Neuronal stem cell (in vitro differentiated cells): ENCODE measurements at regions not wholly inside any gene's neighbourhood (a gene's known extent, or its start where the extent isn't known, plus 50 kb on each side); places are given as distances from the start of the nearest gene placed in this dataset.
"Not testable (repeated sequence)": the region's sequence is repeated elsewhere in the genome, so short reads cannot be mapped to it uniquely, and the experiment has no call there.

Experiments
- DNase-seq: peaks from one replicate; pipeline ENCODE4 v3.0.0-alpha.2; 2013; ENCODE audit warnings: low spot score
- H2AFZ ChIP-seq: one replicate; pipeline ENCODE4 v1.6.1; 2013; ENCODE audit warnings: mild to moderate bottlenecking, low read length, inconsistent platforms
- H2AK5ac ChIP-seq: 2 replicates; pipeline ENCODE4 v1.6.1; 2013; ENCODE audit warnings: low read depth, mild to moderate bottlenecking, inconsistent platforms, low read length, moderate library complexity, mixed read lengths
- H2BK120ac ChIP-seq: 2 replicates; pipeline ENCODE4 v1.6.1; 2013; ENCODE audit warnings: low read depth, mild to moderate bottlenecking, inconsistent platforms, low read length, moderate library complexity, mixed read lengths
- H2BK12ac ChIP-seq: one replicate; pipeline ENCODE4 v1.6.1; 2013; ENCODE audit warnings: low read length, inconsistent platforms
- H2BK15ac ChIP-seq: 2 replicates; pipeline ENCODE4 v1.6.1; 2013; ENCODE audit warnings: mild to moderate bottlenecking, low read length, inconsistent platforms, mixed read lengths
- H2BK5ac ChIP-seq: one replicate; pipeline ENCODE4 v1.6.1; 2013; ENCODE audit warnings: inconsistent platforms, mild to moderate bottlenecking, low read length, moderate library complexity
- H3K14ac ChIP-seq: one replicate; pipeline ENCODE4 v1.6.1; 2013; ENCODE audit warnings: low read length, inconsistent platforms
- H3K18ac ChIP-seq: 2 replicates; pipeline ENCODE4 v1.6.1; 2013; ENCODE audit warnings: low read length, inconsistent platforms
- H3K23ac ChIP-seq: 2 replicates; pipeline ENCODE4 v1.6.1; 2013; ENCODE audit warnings: low read depth, mild to moderate bottlenecking, mixed read lengths, low read length, inconsistent platforms; ENCODE audit not compliant: poor library complexity
- H3K27ac ChIP-seq: replicated peaks from 3 replicates; pipeline ENCODE4 v1.5.1; 2013; ENCODE audit warnings: low read length, inconsistent platforms
- H3K27me3 ChIP-seq, 3 experiments: 2 replicates each; pipeline ENCODE4 v1.6.1; 2013; ENCODE audit warnings: low read length in 3 of 3, mild to moderate bottlenecking in 2 of 3, inconsistent platforms in 1 of 3, low read depth in 1 of 3, mixed read lengths in 1 of 3, moderate library complexity in 1 of 3; ENCODE audit not compliant: control insufficient read depth in 3 of 3, insufficient read depth in 3 of 3
- H3K36me3 ChIP-seq, 2 donors: replicated peaks in 1 of 2; 2 replicates each; pipeline ENCODE4 v1.6.1; 2013; ENCODE audit warnings: low read length in 2 of 2; ENCODE audit not compliant: control insufficient read depth in 2 of 2, insufficient read depth in 2 of 2
- H3K4ac ChIP-seq: 2 replicates; pipeline ENCODE4 v1.6.1; 2013; ENCODE audit warnings: inconsistent platforms, mild to moderate bottlenecking, low read length, moderate library complexity
- H3K4me1 ChIP-seq, 2 donors: 1 replicate in 1 of 2; 2 replicates in 1 of 2; pipeline ENCODE4 v1.6.1; 2013; ENCODE audit warnings: low read length in 2 of 2, low read depth in 1 of 2; ENCODE audit not compliant: control insufficient read depth in 2 of 2, insufficient read depth in 1 of 2
- H3K4me2 ChIP-seq: one replicate; pipeline ENCODE4 v1.6.1; 2013; ENCODE audit warnings: mild to moderate bottlenecking, low read length, inconsistent platforms; ENCODE audit not compliant: insufficient read depth, poor library complexity, severe bottlenecking
- H3K4me3 ChIP-seq, 2 donors: 2 replicates each; pipeline ENCODE4 v1.5.1; 2013; ENCODE audit warnings: low read length in 2 of 2, mild to moderate bottlenecking in 2 of 2, inconsistent platforms in 1 of 2, moderate library complexity in 1 of 2
- H3K79me1 ChIP-seq: one replicate; pipeline ENCODE4 v1.6.1; 2013; ENCODE audit warnings: low read depth, mild to moderate bottlenecking, inconsistent platforms, low read length, moderate library complexity
- H3K9ac ChIP-seq: one replicate; pipeline ENCODE4 v1.6.1; 2013; ENCODE audit warnings: mild to moderate bottlenecking, low read depth, low read length, inconsistent platforms; ENCODE audit not compliant: poor library complexity
- H3K9me3 ChIP-seq, 2 donors: replicated peaks in 1 of 2; 2 replicates each; pipeline versions ENCODE3 to v1.6.1; 2013; ENCODE audit warnings: low read length in 2 of 2, mild to moderate bottlenecking in 2 of 2, inconsistent platforms in 1 of 2, low read depth in 1 of 2, mixed read lengths in 1 of 2, moderate library complexity in 1 of 2; ENCODE audit not compliant: control insufficient read depth in 2 of 2, insufficient read depth in 1 of 2
- H4K8ac ChIP-seq: one replicate; pipeline ENCODE4 v1.6.1; 2013; ENCODE audit warnings: low read depth, mild to moderate bottlenecking, inconsistent platforms, low read length, moderate library complexity
- H4K91ac ChIP-seq: one replicate; pipeline ENCODE4 v1.6.1; 2013; ENCODE audit warnings: low read length, low read depth, mild to moderate bottlenecking, inconsistent platforms; ENCODE audit not compliant: poor library complexity
- WGBS, 2 donors: extraction: QIAGEN DNeasy Blood & Tissue Kit; methylation state at CpG; one replicate each; pipeline ENCODE4 v1.1.7; 2013; ENCODE audit warnings: missing lambda C conversion rate in 2 of 2, mixed read lengths in 1 of 2; ENCODE audit not compliant: insufficient read length in 2 of 2, insufficient replicate concordance in 1 of 2; ENCODE audit errors: extremely low coverage in 2 of 2; 5-methylcytosine and 5-hydroxymethylcytosine counted together

- H3K4ac ChIP-seq: no peak overlapping the region
- no peak overlapping the region for H3K23ac ChIP-seq
- no peak overlapping the region for H4K91ac ChIP-seq
- H3K18ac ChIP-seq: no peak overlapping the region
- H3K4me2 ChIP-seq: no peak overlapping the region
- peaks cover 0 to 3% (median 0%) of the 10 kb centered on the region in 3 experiments for H3K27me3 ChIP-seq
- H2AFZ ChIP-seq: peak overlapping the region; percentile 67
- H2AK5ac ChIP-seq: no peak overlapping the region
- H3K14ac ChIP-seq: no peak overlapping the region
- H3K4me1 ChIP-seq: no peaks in the 10 kb centered on the region
- H2BK5ac ChIP-seq: no peak overlapping the region
- H4K8ac ChIP-seq: no peak overlapping the region
- H3K27ac ChIP-seq: no peak overlapping the region
- no peak overlapping the region for H2BK15ac ChIP-seq
- no peak for DNase-seq
- H3K9ac ChIP-seq: no peak overlapping the region
- no peak overlapping the region for H3K4me3 ChIP-seq
- no peak overlapping the region for H2BK120ac ChIP-seq
- peaks cover 2 to 4% of the 10 kb centered on the region in 2 donors for H3K9me3 ChIP-seq
- H3K79me1 ChIP-seq: no peaks in the 10 kb centered on the region
- H2BK12ac ChIP-seq: no peak overlapping the region
- no CpG with 5 or more reads among the region's 2 CpGs for WGBS, 2 donors
- H3K36me3 ChIP-seq: no peaks in the 10 kb centered on the region
These were observed 146.8 kb upstream of the TMEM229A start for GRCh38 chr7:124179641-124180040.

- Histone ChIP-seq H3K4me2 (no peak overlapping the region), H3K9ac (no peak overlapping the region), H3K4me1 (no peaks in the 10 kb centered on the region)
These were observed 145.0 kb upstream of the TMEM229A start for GRCh38 chr7:124177891-124178290.

GRCh38 chr7:124171812-124172211 lies 138.9 kb upstream of the TMEM229A start:
- H3K9me3 ChIP-seq, H3K9ac ChIP-seq, H2BK120ac ChIP-seq, H3K27ac ChIP-seq, H3K79me1 ChIP-seq, H2BK5ac ChIP-seq, H3K4me2 ChIP-seq, H2BK12ac ChIP-seq, H3K14ac ChIP-seq, H3K18ac ChIP-seq, H3K36me3 ChIP-seq, H2AFZ ChIP-seq, H3K4me3 ChIP-seq, H2BK15ac ChIP-seq, H4K91ac ChIP-seq, H3K27me3 ChIP-seq, H4K8ac ChIP-seq, H3K4me1 ChIP-seq, DNase-seq, H2AK5ac ChIP-seq, H3K23ac ChIP-seq, H3K4ac ChIP-seq: not testable (repeated sequence)
- no CpG with 5 or more reads among the region's 3 CpGs for WGBS, 2 donors

More at GRCh38 chr7:124177891-124178290, 145.0 kb upstream of the TMEM229A start:
- peaks cover 2 to 4% of the 10 kb centered on the region in 2 donors for H3K9me3 ChIP-seq
- H3K18ac ChIP-seq: no peak overlapping the region
- H2BK12ac ChIP-seq: no peak overlapping the region
- no peak overlapping the region for H3K4ac ChIP-seq
- no peak overlapping the region for H2BK5ac ChIP-seq
- no peak overlapping the region for H3K14ac ChIP-seq
- H3K27me3 ChIP-seq: peaks cover 0 to 3% (median 0%) of the 10 kb centered on the region in 3 experiments
- no peaks in the 10 kb centered on the region for H3K36me3 ChIP-seq
- no peak overlapping the region for H2BK15ac ChIP-seq
- no peak for DNase-seq
- no peak overlapping the region for H4K8ac ChIP-seq
- no peak overlapping the region for H3K23ac ChIP-seq
- no peak overlapping the region for H3K4me3 ChIP-seq
- no peak overlapping the region for H2BK120ac ChIP-seq
- H2AK5ac ChIP-seq: no peak overlapping the region
- no peaks in the 10 kb centered on the region for H3K79me1 ChIP-seq
- H4K91ac ChIP-seq: no peak overlapping the region
- no peak overlapping the region for H3K27ac ChIP-seq
- no peak overlapping the region for H2AFZ ChIP-seq

- H3K9me3 ChIP-seq: peaks cover 0 to 4% of the 10 kb centered on the region in 2 donors
- WGBS, 2 donors: no CpG with 5 or more reads among the region's 1 CpG
- H2BK12ac ChIP-seq: no peak overlapping the region
- DNase-seq: no peak
- H2AFZ ChIP-seq: no peak overlapping the region
- H3K4ac ChIP-seq: no peak overlapping the region
- no peaks in the 10 kb centered on the region for H3K4me1 ChIP-seq
- no peak overlapping the region for H3K4me2 ChIP-seq
- H2BK5ac ChIP-seq: no peak overlapping the region
- no peak overlapping the region for H2AK5ac ChIP-seq
- H3K27me3 ChIP-seq: peaks cover 0 to 3% (median 0%) of the 10 kb centered on the region in 3 experiments
- H2BK15ac ChIP-seq: no peak overlapping the region
- no peak overlapping the region for H3K18ac ChIP-seq
- no peak overlapping the region for H3K4me3 ChIP-seq
- H3K14ac ChIP-seq: no peak overlapping the region
- no peak overlapping the region for H3K23ac ChIP-seq
- no peaks in the 10 kb centered on the region for H3K36me3 ChIP-seq
- H3K79me1 ChIP-seq: no peaks in the 10 kb centered on the region
- no peak overlapping the region for H2BK120ac ChIP-seq
- no peak overlapping the region for H3K9ac ChIP-seq
- no peak overlapping the region for H4K8ac ChIP-seq
- H3K27ac ChIP-seq: no peak overlapping the region
- H4K91ac ChIP-seq: no peak overlapping the region
These were observed 138.2 kb upstream of the TMEM229A start for GRCh38 chr7:124171068-124171467.
